ENCODE measurements at regions not wholly inside any gene's neighbourhood (a gene's known extent, or its start where the extent isn't known, plus 50 kb on each side); places are given as distances from the start of the nearest gene placed in this dataset.

- ChIA-PET POLR2A (no interaction called here), CTCF (interaction anchor here (0.6 kb wide), 1 partner anchor 22 kb away, joined by 3 read pairs; no protein-coding TSS in a partner anchor)
- no peak for TF ChIP-seq ZNF843 (tag by site-specific recombination; IDR thresholded peaks at IDR 0.05)
- TF ChIP-seq, protein P1, sequence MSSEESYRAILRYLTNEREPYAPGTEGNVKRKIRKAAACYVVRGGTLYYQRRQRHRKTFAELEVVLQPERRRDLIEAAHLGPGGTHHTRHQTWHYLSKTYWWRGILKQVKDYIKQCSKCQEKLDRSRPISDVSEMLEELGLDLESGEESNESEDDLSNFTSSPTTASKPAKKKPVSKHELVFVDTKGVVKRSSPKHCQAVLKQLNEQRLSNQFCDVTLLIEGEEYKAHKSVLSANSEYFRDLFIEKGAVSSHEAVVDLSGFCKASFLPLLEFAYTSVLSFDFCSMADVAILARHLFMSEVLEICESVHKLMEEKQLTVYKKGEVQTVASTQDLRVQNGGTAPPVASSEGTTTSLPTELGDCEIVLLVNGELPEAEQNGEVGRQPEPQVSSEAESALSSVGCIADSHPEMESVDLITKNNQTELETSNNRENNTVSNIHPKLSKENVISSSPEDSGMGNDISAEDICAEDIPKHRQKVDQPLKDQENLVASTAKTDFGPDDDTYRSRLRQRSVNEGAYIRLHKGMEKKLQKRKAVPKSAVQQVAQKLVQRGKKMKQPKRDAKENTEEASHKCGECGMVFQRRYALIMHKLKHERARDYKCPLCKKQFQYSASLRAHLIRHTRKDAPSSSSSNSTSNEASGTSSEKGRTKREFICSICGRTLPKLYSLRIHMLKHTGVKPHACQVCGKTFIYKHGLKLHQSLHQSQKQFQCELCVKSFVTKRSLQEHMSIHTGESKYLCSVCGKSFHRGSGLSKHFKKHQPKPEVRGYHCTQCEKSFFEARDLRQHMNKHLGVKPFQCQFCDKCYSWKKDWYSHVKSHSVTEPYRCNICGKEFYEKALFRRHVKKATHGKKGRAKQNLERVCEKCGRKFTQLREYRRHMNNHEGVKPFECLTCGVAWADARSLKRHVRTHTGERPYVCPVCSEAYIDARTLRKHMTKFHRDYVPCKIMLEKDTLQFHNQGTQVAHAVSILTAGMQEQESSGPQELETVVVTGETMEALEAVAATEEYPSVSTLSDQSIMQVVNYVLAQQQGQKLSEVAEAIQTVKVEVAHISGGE (tag by site-specific recombination; conservative IDR thresholded peaks at IDR 0.05; ENCODE audit: low read depth) = no peak
- TF ChIP-seq ZFHX2 (tag by site-specific recombination; conservative IDR thresholded peaks at IDR 0.05) = no peak
- no peak for TF ChIP-seq ZSCAN4 (tag by site-specific recombination; IDR thresholded peaks at IDR 0.05)
- TF ChIP-seq ZBTB17 (tag by site-specific recombination; IDR thresholded peaks at IDR 0.05) = no peak
- no peak for TF ChIP-seq SP2 (tag by site-specific recombination; IDR thresholded peaks at IDR 0.05)
- TF ChIP-seq ZBTB8A (tag by site-specific recombination; IDR thresholded peaks at IDR 0.05) = no peak
- no peak for TF ChIP-seq ZNF112 (tag by site-specific recombination; IDR thresholded peaks at IDR 0.05)
- no peak for TF ChIP-seq ZFP69B (tag by site-specific recombination; IDR thresholded peaks at IDR 0.05)
- TF ChIP-seq ZNF777 (tag by site-specific recombination; IDR thresholded peaks at IDR 0.05; ENCODE audit: borderline replicate concordance) = no peak
- TF ChIP-seq ZSCAN23 (tag by site-specific recombination; IDR thresholded peaks at IDR 0.05) = no peak
- TF ChIP-seq ZNF121 (tag by site-specific recombination; IDR thresholded peaks at IDR 0.05) = no peak
- H3K9me3 ChIP-seq (ENCODE audit: control insufficient read depth, insufficient read depth, low read depth, low read length) = no peaks in the 10 kb centered on the region
- H3K4me1 ChIP-seq (ENCODE audit: control insufficient read depth, insufficient read depth, low read length) = no peaks in the 10 kb centered on the region
- H3K4me3 ChIP-seq (ENCODE audit: low read depth, low read length) = no peak overlapping the region
- H3K27ac ChIP-seq (ENCODE audit: extremely low read depth, low read depth, low read length) = no peak overlapping the region
- no peaks in the 10 kb centered on the region for H3K36me3 ChIP-seq (ENCODE audit: control insufficient read depth in 2 of 2, insufficient read depth in 1 of 2, low read length in 2 of 2)
Observed at GRCh38 chr13:40124633-40125015, 469.2 kb downstream of the COG6 start.

GRCh38 chr13:40125336-40125735 lies 469.9 kb downstream of the COG6 start:
- POLR2A ChIA-PET = no interaction called here
- no peaks in the 10 kb centered on the region for H3K36me3 ChIP-seq (ENCODE audit: control insufficient read depth in 2 of 2, insufficient read depth in 1 of 2, low read length in 2 of 2)
- no peak overlapping the region for H3K27ac ChIP-seq (ENCODE audit: extremely low read depth, low read depth, low read length)
- CTCF ChIA-PET = interaction anchor here (0.6 kb wide), 1 partner anchor 22 kb away, joined by 3 read pairs; no protein-coding TSS in a partner anchor
- H3K4me1 ChIP-seq (ENCODE audit: control insufficient read depth, insufficient read depth, low read length) = no peaks in the 10 kb centered on the region
- H3K9me3 ChIP-seq (ENCODE audit: control insufficient read depth, insufficient read depth, low read depth, low read length) = no peaks in the 10 kb centered on the region
- no peak overlapping the region for H3K4me3 ChIP-seq (ENCODE audit: low read depth, low read length)
- TF ChIP-seq YY2 (tag by site-specific recombination; IDR thresholded peaks at IDR 0.05) (no peak), ZNF18 (tag by site-specific recombination; IDR thresholded peaks at IDR 0.05) (no peak), GLIS1 (tag by site-specific recombination; IDR thresholded peaks at IDR 0.05) (no peak), HOXC10 (CRISPR knock-in tag; IDR thresholded peaks at IDR 0.05) (no peak), ZNF19 (tag by site-specific recombination; IDR thresholded peaks at IDR 0.05; ENCODE audit: low read depth) (no peak), ZFP3 (tag by site-specific recombination; IDR thresholded peaks at IDR 0.05; ENCODE audit: low read depth) (no peak), ZBTB17 (tag by site-specific recombination; IDR thresholded peaks at IDR 0.05) (no peak), HOXD13 (CRISPR knock-in tag; IDR thresholded peaks at IDR 0.05; ENCODE audit: borderline replicate concordance) (no peak), SCRT2 (tag by site-specific recombination; IDR thresholded peaks at IDR 0.05) (no peak), ZNF416 (tag by site-specific recombination; IDR thresholded peaks at IDR 0.05) (no peak), ZNF394 (tag by site-specific recombination; IDR thresholded peaks at IDR 0.05; ENCODE audit: borderline replicate concordance) (no peak), ZNF324 (tag by site-specific recombination; IDR thresholded peaks at IDR 0.05) (no peak), ZNF776 (tag by site-specific recombination; IDR thresholded peaks at IDR 0.05; ENCODE audit: borderline replicate concordance) (no peak)
- TF ChIP-seq, protein P2, sequence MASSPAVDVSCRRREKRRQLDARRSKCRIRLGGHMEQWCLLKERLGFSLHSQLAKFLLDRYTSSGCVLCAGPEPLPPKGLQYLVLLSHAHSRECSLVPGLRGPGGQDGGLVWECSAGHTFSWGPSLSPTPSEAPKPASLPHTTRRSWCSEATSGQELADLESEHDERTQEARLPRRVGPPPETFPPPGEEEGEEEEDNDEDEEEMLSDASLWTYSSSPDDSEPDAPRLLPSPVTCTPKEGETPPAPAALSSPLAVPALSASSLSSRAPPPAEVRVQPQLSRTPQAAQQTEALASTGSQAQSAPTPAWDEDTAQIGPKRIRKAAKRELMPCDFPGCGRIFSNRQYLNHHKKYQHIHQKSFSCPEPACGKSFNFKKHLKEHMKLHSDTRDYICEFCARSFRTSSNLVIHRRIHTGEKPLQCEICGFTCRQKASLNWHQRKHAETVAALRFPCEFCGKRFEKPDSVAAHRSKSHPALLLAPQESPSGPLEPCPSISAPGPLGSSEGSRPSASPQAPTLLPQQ (tag by site-specific recombination; IDR thresholded peaks at IDR 0.05) = no peak
- TF ChIP-seq, protein P3, sequence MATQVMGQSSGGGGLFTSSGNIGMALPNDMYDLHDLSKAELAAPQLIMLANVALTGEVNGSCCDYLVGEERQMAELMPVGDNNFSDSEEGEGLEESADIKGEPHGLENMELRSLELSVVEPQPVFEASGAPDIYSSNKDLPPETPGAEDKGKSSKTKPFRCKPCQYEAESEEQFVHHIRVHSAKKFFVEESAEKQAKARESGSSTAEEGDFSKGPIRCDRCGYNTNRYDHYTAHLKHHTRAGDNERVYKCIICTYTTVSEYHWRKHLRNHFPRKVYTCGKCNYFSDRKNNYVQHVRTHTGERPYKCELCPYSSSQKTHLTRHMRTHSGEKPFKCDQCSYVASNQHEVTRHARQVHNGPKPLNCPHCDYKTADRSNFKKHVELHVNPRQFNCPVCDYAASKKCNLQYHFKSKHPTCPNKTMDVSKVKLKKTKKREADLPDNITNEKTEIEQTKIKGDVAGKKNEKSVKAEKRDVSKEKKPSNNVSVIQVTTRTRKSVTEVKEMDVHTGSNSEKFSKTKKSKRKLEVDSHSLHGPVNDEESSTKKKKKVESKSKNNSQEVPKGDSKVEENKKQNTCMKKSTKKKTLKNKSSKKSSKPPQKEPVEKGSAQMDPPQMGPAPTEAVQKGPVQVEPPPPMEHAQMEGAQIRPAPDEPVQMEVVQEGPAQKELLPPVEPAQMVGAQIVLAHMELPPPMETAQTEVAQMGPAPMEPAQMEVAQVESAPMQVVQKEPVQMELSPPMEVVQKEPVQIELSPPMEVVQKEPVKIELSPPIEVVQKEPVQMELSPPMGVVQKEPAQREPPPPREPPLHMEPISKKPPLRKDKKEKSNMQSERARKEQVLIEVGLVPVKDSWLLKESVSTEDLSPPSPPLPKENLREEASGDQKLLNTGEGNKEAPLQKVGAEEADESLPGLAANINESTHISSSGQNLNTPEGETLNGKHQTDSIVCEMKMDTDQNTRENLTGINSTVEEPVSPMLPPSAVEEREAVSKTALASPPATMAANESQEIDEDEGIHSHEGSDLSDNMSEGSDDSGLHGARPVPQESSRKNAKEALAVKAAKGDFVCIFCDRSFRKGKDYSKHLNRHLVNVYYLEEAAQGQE (tag by site-specific recombination; IDR thresholded peaks at IDR 0.05) = no peak
